Pancreas (tissue), 10 donors: ENCODE measurements at regions not wholly inside any gene's neighbourhood (a gene's known extent, or its start where the extent isn't known, plus 50 kb on each side); places are given as distances from the start of the nearest gene placed in this dataset.

Experiments used
- ATAC-seq, 4 donors: fragments of 200-7000 bp; cut with Tn5 transposase; one replicate each; pipeline versions ENCODE4 v1.8.0 to v1.9.1; 2020; ENCODE audit warnings: mild to moderate bottlenecking in 4 of 4, moderate library complexity in 4 of 4
- DNase-seq, 6 donors: peaks; one replicate each; pipeline ENCODE4 v3.0.0-alpha.2; 2020
- FAIRE-seq: peaks from 2 replicates; lab custom pipeline; 2012; peaks lifted over from hg19 to GRCh38; lab: Jason Lieb, UNC
- H3K27ac ChIP-seq, 4 donors: fragments of 200-600 bp; sonication (generic); 1 replicate in 3 of 4; 2 replicates in 1 of 4; pipeline versions ENCODE4 v1.5.0 to v1.8.0; 2020
- H3K27me3 ChIP-seq, 4 donors: fragments of 200-600 bp; one replicate each; pipeline ENCODE4 v1.8.0; 2021
- H3K36me3 ChIP-seq, 3 donors: fragments of 200-600 bp; sonication (generic) in 1 of 3; one replicate each; pipeline versions ENCODE4 v1.5.0 to v1.8.0; 2020 to 2021
- H3K4me1 ChIP-seq, 3 donors: fragments of 200-600 bp; one replicate each; pipeline ENCODE4 v1.8.0; 2021
- H3K4me3 ChIP-seq, 4 donors: fragments of 200-600 bp; sonication (generic) in 2 of 4; one replicate each; pipeline versions ENCODE4 v1.5.0 to v1.8.0; 2020 to 2021
- H3K9me3 ChIP-seq, 4 donors: fragments of 200-600 bp; one replicate each; pipeline ENCODE4 v1.8.0; 2021
- WGBS, 2 donors: extraction: QIAGEN DNeasy Blood & Tissue Kit; methylation state at CpG; one replicate each; pipeline ENCODE4 v1.1.7; 2013; 5-methylcytosine and 5-hydroxymethylcytosine counted together
- intact Hi-C, 3 donors: fragments of 100-400 bp; cut with DNase I; formaldehyde crosslinking; loops; one replicate each; pipeline versions ENCODE4 v1.11.1 to v1.14.2; 2022
- TF ChIP-seq, protein P1 (sequence below), 4 donors: fragments of 200-600 bp; sonication (generic) in 3 of 4; IDR thresholded peaks; one replicate each; pipeline versions ENCODE4 v1.5.0 to v1.8.0; 2021; ENCODE audit warnings: antibody characterized with exemption in 4 of 4
- donor health status: healthy with polysubstance abuse.
- donor health status: DM: no; HTN: no; CAD: no; lungs with moderate emphysema.
- donor health status: DM: no; HTN: no; CAD: no.
- donor health status: control.
- donor health status: control.
- donor health status: Bipolar disorder and iron deficiency.
- donor health status: DM: yes; HTN: yes; CAD: no.
- donor health status: DM: no; HTN: no; CAD: no.
- donor health status: DM: no; HTN: no; CAD: no.
- donor health status: DM: yes; HTN: yes; CAD: no.

DNA sequence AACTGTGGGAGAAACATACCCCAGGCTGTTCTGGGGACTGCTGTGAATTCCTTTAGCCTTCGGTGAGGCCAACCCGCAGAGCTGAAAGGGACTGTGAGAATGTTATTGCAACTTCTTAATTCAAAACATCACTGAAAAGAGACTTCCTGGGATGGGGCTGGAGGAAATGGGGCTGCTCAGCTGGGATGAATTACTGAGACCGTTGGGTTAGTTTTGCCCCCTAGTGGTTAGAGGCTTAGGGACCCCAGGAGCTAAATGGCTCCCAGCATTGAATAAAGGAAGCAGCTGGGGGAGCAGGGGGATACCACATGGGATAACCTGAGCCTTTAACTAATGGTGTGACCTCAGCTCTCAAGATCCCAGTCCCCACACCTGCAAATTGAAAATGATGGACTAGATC, 941.1 kb upstream of the FANCL start:
- H3K4me3 ChIP-seq, result no peak overlapping the region
- no peak overlapping the region for H3K27ac ChIP-seq
- ATAC-seq, result peak in 2 of 4 donors; percentile 29 to 56
- TF ChIP-seq, protein P1, sequence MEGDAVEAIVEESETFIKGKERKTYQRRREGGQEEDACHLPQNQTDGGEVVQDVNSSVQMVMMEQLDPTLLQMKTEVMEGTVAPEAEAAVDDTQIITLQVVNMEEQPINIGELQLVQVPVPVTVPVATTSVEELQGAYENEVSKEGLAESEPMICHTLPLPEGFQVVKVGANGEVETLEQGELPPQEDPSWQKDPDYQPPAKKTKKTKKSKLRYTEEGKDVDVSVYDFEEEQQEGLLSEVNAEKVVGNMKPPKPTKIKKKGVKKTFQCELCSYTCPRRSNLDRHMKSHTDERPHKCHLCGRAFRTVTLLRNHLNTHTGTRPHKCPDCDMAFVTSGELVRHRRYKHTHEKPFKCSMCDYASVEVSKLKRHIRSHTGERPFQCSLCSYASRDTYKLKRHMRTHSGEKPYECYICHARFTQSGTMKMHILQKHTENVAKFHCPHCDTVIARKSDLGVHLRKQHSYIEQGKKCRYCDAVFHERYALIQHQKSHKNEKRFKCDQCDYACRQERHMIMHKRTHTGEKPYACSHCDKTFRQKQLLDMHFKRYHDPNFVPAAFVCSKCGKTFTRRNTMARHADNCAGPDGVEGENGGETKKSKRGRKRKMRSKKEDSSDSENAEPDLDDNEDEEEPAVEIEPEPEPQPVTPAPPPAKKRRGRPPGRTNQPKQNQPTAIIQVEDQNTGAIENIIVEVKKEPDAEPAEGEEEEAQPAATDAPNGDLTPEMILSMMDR (IDR thresholded peaks at IDR 0.05), result peak in 1 of 4 donors; percentile 13
- H3K4me1 ChIP-seq, result no peaks in the 10 kb centered on the region
- WGBS, 2 donors, result 14 to 25% methylated on average over 3 of the region's 3 CpGs
- H3K36me3 ChIP-seq, result no peaks in the 10 kb centered on the region
- H3K27me3 ChIP-seq, result no peaks in the 10 kb centered on the region
- intact Hi-C loops, result no loop called here
- no peaks in the 10 kb centered on the region for H3K9me3 ChIP-seq
- DNase-seq, result no peak
- no peak for FAIRE-seq

DNA sequence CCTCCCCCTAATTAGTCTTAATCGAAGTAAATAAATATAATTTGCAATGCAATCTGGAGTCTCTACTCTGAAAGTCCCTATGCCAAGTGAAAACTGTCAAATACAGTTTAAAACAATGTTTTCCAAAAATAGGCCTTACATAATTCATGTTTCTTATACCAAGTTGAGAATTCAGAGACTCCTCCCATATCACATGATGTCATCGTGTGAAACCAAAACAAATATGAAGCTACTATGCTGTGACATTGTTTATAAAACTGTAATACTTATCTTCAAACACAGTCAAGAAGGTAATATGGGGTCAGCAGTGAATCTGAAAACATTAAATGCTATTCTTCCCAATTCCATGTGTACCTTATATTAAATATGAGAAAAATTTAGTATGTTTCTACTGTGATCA, 940.2 kb upstream of the FANCL start:
- Histone ChIP-seq H3K27ac (no peak overlapping the region), H3K36me3 (no peaks in the 10 kb centered on the region), H3K9me3 (no peaks in the 10 kb centered on the region), H3K4me1 (no peaks in the 10 kb centered on the region), H3K27me3 (no peaks in the 10 kb centered on the region), H3K4me3 (no peak overlapping the region)
- no peak for FAIRE-seq
- DNase-seq, result no peak
- 31 to 41% methylated on average over 2 of the region's 2 CpGs for WGBS, 2 donors
- no peak for ATAC-seq
- intact Hi-C loops, result no loop called here
- TF ChIP-seq, protein P1 (IDR thresholded peaks at IDR 0.05), result no peak

DNA sequence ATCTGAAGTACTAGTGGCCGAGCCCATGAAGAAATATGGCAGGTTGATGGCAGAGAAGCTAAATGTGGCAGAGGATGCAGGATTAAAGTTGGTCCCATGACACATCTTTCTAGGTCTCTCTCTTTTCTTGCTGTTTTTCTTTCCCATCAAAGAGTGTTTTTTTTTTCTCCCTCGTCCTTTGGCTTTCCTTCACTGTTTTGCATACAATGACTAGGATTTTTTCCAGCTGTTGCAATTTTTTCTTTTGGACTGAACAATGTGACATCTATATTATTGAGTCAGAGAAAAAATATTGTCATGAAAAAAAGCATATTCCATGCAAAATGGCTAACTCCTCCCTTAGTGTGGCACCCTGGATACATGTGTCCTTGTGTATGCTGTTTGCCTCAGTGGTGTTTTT, 939.5 kb upstream of the FANCL start:
- no peaks in the 10 kb centered on the region for H3K9me3 ChIP-seq
- H3K4me3 ChIP-seq, result no peak overlapping the region
- H3K4me1 ChIP-seq, result no peaks in the 10 kb centered on the region
- intact Hi-C loops, result no loop called here
- TF ChIP-seq, protein P1 (IDR thresholded peaks at IDR 0.05), result no peak
- H3K27ac ChIP-seq, result no peak overlapping the region
- ATAC-seq (no peak), FAIRE-seq (no peak), DNase-seq (no peak)
- H3K36me3 ChIP-seq, result no peaks in the 10 kb centered on the region
- WGBS, 2 donors, result 52 to 62% methylated on average over 2 of the region's 2 CpGs
- no peaks in the 10 kb centered on the region for H3K27me3 ChIP-seq

DNA sequence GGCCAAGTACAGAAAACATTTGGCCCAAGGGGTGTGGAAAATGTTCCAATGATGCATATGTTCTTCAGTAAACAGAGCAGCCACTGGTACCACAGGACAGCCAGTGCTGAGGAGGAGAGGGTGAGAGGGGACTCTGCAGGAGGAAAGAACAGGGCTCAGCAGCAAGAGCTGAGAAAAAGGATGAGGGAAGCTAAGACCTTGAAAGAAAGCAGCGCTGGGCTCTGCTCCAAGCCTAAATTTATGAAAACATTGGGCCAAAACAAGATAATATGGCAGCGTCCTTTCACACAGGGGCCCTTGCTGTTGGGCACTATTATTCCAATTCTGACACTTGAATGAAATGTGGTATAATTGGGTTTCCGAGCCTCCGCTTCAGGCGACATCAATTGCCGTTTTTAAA, 939.0 kb upstream of the FANCL start:
- Histone ChIP-seq H3K36me3 (no peaks in the 10 kb centered on the region), H3K27me3 (no peaks in the 10 kb centered on the region), H3K4me1 (no peaks in the 10 kb centered on the region), H3K9me3 (no peaks in the 10 kb centered on the region), H3K27ac (no peak overlapping the region), H3K4me3 (no peak overlapping the region)
- no peak for DNase-seq
- FAIRE-seq, result no peak
- no peak for ATAC-seq
- intact Hi-C loops, result no loop called here
- WGBS, 2 donors, result 80 to 87% methylated on average over 6 of the region's 6 CpGs
- TF ChIP-seq, protein P1 (IDR thresholded peaks at IDR 0.05), result no peak

DNA sequence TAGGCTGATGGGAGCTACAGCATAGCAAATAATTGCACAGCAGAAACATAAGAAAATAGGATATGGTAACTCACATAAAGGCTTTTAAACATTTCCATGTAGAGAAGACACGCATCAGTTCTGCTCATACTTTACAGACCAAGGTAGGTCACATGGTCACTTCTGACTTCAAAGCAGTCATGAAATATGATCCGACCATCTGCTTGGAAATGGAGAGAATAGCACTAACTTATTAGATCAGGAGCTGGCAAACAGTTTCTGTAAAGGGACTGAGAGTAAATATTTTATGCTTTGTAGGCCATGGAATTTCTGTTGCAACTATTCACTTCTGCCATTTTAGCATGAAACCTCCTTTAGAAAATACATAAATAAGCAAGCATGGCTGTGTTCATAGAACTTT, 936.6 kb upstream of the FANCL start:
- 54 to 63% methylated on average over 2 of the region's 2 CpGs for WGBS, 2 donors
- no peaks in the 10 kb centered on the region for H3K36me3 ChIP-seq
- no peaks in the 10 kb centered on the region for H3K9me3 ChIP-seq
- no peak for FAIRE-seq
- H3K27me3 ChIP-seq, result no peaks in the 10 kb centered on the region
- H3K4me3 ChIP-seq, result no peak overlapping the region
- ATAC-seq, result no peak
- H3K4me1 ChIP-seq, result no peaks in the 10 kb centered on the region
- no peak for DNase-seq
- no peak overlapping the region for H3K27ac ChIP-seq
- TF ChIP-seq, protein P1 (IDR thresholded peaks at IDR 0.05), result no peak
- intact Hi-C loops, result no loop called here
